ENCODE measurements at regions not wholly inside any gene's neighbourhood (a gene's known extent, or its start where the extent isn't known, plus 50 kb on each side); places are given as distances from the start of the nearest gene placed in this dataset.
"Not testable (repeated sequence)": the region's sequence is repeated elsewhere in the genome, so short reads cannot be mapped to it uniquely, and the experiment has no call there.

DNA sequence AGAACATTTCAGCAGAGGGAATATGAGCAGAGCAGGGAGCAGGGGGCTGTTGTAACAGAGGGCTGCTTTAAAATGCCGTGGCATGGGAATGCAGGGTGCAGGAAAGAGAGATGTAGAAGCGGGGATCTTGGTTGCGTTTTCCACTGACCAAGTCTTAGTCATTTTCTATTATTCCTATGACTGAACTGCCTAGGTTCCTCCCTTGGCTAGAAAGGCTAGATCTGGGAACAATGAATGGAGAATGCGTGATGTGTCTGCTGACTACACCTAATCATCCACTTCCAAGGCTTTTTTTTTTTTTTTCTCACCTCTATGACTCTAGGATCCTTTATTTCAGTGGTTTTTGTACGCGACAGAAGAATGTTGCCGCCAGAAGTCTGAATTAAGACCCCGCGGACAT is 607.4 kb upstream of the TBL1XR1 start:
- Histone ChIP-seq H3K27ac (no peak overlapping the region), H3K27me3 (no peaks in the 10 kb centered on the region), H3K4me1 (ENCODE audit: control insufficient read depth in 1 of 2, insufficient read depth in 1 of 2, low read depth in 1 of 2, low read length in 1 of 2) (no peaks in the 10 kb centered on the region), H3K36me3 (no peaks in the 10 kb centered on the region), H3K4me3 (ENCODE audit: low read depth in 1 of 2, low read length in 1 of 2) (no peak overlapping the region), H3K9me3 (no peaks in the 10 kb centered on the region)
- TF ChIP-seq, protein P1, sequence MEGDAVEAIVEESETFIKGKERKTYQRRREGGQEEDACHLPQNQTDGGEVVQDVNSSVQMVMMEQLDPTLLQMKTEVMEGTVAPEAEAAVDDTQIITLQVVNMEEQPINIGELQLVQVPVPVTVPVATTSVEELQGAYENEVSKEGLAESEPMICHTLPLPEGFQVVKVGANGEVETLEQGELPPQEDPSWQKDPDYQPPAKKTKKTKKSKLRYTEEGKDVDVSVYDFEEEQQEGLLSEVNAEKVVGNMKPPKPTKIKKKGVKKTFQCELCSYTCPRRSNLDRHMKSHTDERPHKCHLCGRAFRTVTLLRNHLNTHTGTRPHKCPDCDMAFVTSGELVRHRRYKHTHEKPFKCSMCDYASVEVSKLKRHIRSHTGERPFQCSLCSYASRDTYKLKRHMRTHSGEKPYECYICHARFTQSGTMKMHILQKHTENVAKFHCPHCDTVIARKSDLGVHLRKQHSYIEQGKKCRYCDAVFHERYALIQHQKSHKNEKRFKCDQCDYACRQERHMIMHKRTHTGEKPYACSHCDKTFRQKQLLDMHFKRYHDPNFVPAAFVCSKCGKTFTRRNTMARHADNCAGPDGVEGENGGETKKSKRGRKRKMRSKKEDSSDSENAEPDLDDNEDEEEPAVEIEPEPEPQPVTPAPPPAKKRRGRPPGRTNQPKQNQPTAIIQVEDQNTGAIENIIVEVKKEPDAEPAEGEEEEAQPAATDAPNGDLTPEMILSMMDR (IDR thresholded peaks at IDR 0.05): no peak

DNA sequence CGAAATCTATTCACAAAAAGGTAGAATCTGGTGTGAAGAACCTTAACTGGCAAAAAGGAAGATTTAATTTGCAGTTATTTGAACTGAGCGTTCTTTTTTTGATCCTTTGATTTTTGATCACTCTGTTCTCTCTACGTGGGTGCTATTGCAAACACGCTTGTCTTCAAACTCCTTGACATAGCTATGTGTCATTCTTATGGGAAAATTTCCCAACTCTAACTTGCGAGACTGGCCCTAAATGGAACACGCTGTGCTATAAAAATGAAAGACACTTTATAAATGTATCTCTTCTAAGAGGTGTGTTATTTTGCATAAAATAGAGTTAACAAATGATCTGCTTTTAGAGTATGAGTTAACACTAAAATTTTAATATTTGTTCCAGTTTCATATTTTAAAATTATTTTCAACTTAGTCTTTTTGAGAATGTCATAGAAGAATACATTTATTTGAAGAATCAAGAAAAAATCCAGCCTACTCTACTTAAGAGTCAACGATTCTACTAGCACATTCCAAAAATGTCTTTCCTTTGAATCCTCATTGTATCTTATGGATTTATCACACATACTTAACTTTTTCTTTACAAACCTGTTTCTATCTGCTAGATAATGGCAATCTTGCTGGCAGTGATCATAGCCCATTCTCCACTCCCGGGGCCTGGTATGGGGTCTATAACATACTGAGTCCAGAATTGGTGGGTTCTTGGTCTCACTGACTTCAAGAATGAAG is 610.0 kb upstream of the TBL1XR1 start:
- no peak overlapping the region for H3K27ac ChIP-seq
- H3K27me3 ChIP-seq: no peaks in the 10 kb centered on the region
- TF ChIP-seq, protein P1 (IDR thresholded peaks at IDR 0.05): no peak

DNA sequence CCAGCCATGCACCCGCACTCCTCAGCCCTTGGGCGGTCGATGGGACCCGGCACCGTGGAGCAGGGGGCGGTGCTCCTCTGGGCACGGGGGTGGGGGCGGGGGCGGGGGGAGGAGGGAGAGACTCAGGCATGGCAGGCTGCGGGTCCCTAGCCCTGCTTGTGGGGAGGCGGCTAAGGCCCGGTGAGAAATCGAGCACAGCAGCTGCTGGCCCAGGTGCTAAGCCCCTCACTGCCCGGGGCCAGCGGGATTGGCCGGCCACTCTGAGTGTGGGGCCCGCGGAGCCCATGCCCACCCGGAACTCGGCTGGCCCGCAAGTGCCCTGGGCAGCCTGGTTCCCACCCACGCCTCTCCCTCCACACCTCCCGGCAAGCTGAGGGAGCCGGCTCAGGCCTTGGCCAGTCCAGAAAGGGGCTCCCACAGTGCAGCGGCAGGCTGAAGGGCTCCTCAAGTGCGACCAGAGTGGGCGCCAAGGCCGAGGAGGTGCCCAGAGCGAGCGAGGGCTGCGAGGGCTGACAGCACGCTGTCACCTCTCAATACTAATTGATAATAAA is 611.7 kb upstream of the TBL1XR1 start:
- not testable (repeated sequence) for H3K27ac ChIP-seq; H3K27me3 ChIP-seq; H3K36me3 ChIP-seq; H3K4me1 ChIP-seq (ENCODE audit: control insufficient read depth in 1 of 2, insufficient read depth in 1 of 2, low read depth in 1 of 2, low read length in 1 of 2); H3K9me3 ChIP-seq; H3K4me3 ChIP-seq (ENCODE audit: low read depth in 1 of 2, low read length in 1 of 2)

More for the DNA sequence above, 610.0 kb upstream of the TBL1XR1 start:
- Histone ChIP-seq H3K36me3 (no peaks in the 10 kb centered on the region), H3K4me3 (ENCODE audit: low read depth in 1 of 2, low read length in 1 of 2) (no peak overlapping the region), H3K4me1 (ENCODE audit: control insufficient read depth in 1 of 2, insufficient read depth in 1 of 2, low read depth in 1 of 2, low read length in 1 of 2) (no peaks in the 10 kb centered on the region), H3K9me3 (no peaks in the 10 kb centered on the region)

DNA sequence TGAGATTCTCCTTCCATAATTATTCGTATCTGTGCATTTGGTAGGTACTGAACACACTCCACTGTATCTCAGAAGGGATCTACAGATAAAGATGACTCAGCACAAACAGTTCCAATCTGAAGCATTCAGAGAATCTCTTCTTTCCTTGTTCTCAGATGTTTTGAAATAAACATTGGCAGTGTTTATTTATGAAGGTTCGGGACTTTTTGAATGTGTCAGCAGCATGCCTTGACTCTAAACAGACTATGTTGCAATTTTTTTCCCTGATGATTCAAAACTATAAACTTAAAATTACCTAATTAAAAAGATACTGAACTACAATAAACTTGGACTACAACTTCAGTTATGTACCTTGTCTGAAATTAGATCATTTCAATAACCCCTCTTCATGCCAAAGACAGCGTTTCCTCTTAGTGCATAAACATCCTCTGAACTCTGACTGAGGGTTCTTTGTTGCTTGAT is 612.9 kb upstream of the TBL1XR1 start:
- Histone ChIP-seq H3K27me3 (no peaks in the 10 kb centered on the region), H3K4me3 (ENCODE audit: low read depth in 1 of 2, low read length in 1 of 2) (no peak overlapping the region), H3K36me3 (no peaks in the 10 kb centered on the region), H3K4me1 (ENCODE audit: control insufficient read depth in 1 of 2, insufficient read depth in 1 of 2, low read depth in 1 of 2, low read length in 1 of 2) (no peaks in the 10 kb centered on the region), H3K27ac (no peak overlapping the region), H3K9me3 (no peaks in the 10 kb centered on the region)
- TF ChIP-seq, protein P1 (IDR thresholded peaks at IDR 0.05): no peak

DNA sequence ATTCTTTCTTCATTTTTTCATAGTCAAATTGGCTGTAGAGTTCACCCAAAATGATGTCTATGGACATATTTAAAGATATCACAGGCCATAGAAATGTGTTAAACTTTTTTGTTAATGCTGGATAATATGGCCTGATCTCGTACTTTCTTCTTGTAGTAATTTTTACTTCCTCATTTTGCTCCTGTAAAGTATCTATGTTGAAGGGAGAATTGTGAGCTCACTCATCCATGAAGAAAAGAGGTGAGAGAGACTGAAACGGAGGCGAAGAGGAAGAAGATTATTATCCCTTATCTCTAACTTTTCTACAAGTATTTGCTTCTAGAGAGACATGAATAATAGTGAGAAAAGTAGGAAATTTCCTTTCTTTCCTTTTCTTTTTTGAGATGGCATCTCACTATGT is 613.8 kb upstream of the TBL1XR1 start:
- no peaks in the 10 kb centered on the region for H3K36me3 ChIP-seq
- H3K27me3 ChIP-seq: no peaks in the 10 kb centered on the region
- H3K27ac ChIP-seq: no peak overlapping the region
- H3K4me1 ChIP-seq (ENCODE audit: control insufficient read depth in 1 of 2, insufficient read depth in 1 of 2, low read depth in 1 of 2, low read length in 1 of 2): no peaks in the 10 kb centered on the region
- no peak overlapping the region for H3K4me3 ChIP-seq (ENCODE audit: low read depth in 1 of 2, low read length in 1 of 2)
- H3K9me3 ChIP-seq: no peaks in the 10 kb centered on the region
- TF ChIP-seq, protein P1 (IDR thresholded peaks at IDR 0.05): no peak

DNA sequence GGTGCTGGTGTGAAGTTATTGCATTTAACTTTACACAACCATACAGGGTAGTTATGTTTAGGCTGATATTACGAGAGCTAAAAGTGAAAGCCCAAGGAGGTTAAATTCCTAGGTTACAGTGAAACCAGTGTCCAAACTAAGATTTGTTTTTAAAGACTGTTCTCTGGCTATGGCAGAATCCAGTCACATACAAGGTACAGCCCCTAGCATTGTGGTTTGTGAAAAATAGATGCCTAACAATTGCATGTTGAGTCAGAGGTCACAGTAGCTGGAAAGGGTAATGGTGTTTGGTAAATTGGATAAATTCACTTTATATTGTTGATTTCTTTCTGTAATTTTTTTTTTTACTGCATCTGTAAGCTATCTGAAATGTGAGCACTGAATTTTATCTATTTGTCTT is 614.6 kb upstream of the TBL1XR1 start:
- Histone ChIP-seq H3K9me3 (no peaks in the 10 kb centered on the region), H3K4me3 (ENCODE audit: low read depth in 1 of 2, low read length in 1 of 2) (no peak overlapping the region), H3K27ac (no peak overlapping the region), H3K27me3 (no peaks in the 10 kb centered on the region), H3K4me1 (ENCODE audit: control insufficient read depth in 1 of 2, insufficient read depth in 1 of 2, low read depth in 1 of 2, low read length in 1 of 2) (no peaks in the 10 kb centered on the region), H3K36me3 (no peaks in the 10 kb centered on the region)
- TF ChIP-seq, protein P1 (IDR thresholded peaks at IDR 0.05): no peak
